ENCODE measurements at regions not wholly inside any gene's neighbourhood (a gene's known extent, or its start where the extent isn't known, plus 50 kb on each side); places are given as distances from the start of the nearest gene placed in this dataset.

- Histone ChIP-seq H4K20me1 (replicated peaks in 1 of 2; ENCODE audit: control insufficient read depth in 1 of 2, insufficient read depth in 2 of 2, low read length in 2 of 2) (no peaks in the 10 kb centered on the region), H3K4ac (replicated peaks; ENCODE audit: insufficient read length, low read depth, low read length) (no peak overlapping the region), H2AFZ (ENCODE audit: low read length) (no peak overlapping the region; the same call in 1 of the 2 replicates), H3K9me3 (ENCODE audit: insufficient read depth in 2 of 2, low read depth in 1 of 2, low read length in 1 of 2) (0 out of 4 replicates have a peak, but pooled peaks cover 2% of the 10 kb centered on the region in 2 experiments), H3K79me1 (ENCODE audit: low read depth, low read length) (no peaks in the 10 kb centered on the region), H3K79me2 (ENCODE audit: control insufficient read depth in 1 of 2, insufficient read depth in 2 of 2, low read length in 2 of 2) (no peaks in the 10 kb centered on the region), H4K8ac (ENCODE audit: extremely low read depth, insufficient read depth, low read length) (no peak overlapping the region), H3K4me3 (ENCODE audit: extremely low read depth in 1 of 4, insufficient read depth in 2 of 4, low read depth in 3 of 4, low read length in 4 of 4) (no peak overlapping the region), H2BK15ac (ENCODE audit: low read length) (no peak overlapping the region), H4K5ac (ENCODE audit: insufficient read length, low read depth, low read length) (no peak overlapping the region), H2BK20ac (ENCODE audit: low read length) (no peak overlapping the region), H3K36me3 (ENCODE audit: control insufficient read depth in 2 of 4, insufficient read depth in 4 of 4, low read length in 3 of 4) (no peaks in the 10 kb centered on the region), H4K91ac (replicated peaks; ENCODE audit: insufficient read length, low read length) (no peak overlapping the region), H2BK5ac (ENCODE audit: low read depth, low read length) (no peak overlapping the region), H3K56ac (replicated peaks; ENCODE audit: insufficient read length, low read depth, low read length) (no peak overlapping the region), H3K23me2 (ENCODE audit: low read depth, low read length) (no peaks in the 10 kb centered on the region), H3K27ac (ENCODE audit: low read depth, low read length) (no peak overlapping the region), H2BK12ac (ENCODE audit: low read depth, low read length) (no peak overlapping the region), H3K9ac (replicated peaks in 1 of 4; ENCODE audit: extremely low read depth in 1 of 4, low read depth in 3 of 4, low read length in 3 of 4) (no peak overlapping the region), H2BK120ac (replicated peaks; ENCODE audit: low read depth, low read length) (no peak overlapping the region), H3K4me2 (ENCODE audit: insufficient read depth in 1 of 2, low read depth in 2 of 2, low read length in 2 of 2) (no peak overlapping the region), H3K18ac (ENCODE audit: extremely low read depth, low read length) (no peak overlapping the region), H3K4me1 (replicated peaks in 1 of 4; ENCODE audit: control insufficient read depth in 3 of 4, insufficient read depth in 4 of 4, low read length in 3 of 4) (peaks cover 0 to 7% (median 4%) of the 10 kb centered on the region in 4 experiments; a peak in 5 of 7 replicates), H2AK5ac (ENCODE audit: low read depth, low read length) (no peak overlapping the region), H3K27me3 (replicated peaks in 1 of 4; ENCODE audit: control insufficient read depth in 3 of 4, extremely low read depth in 1 of 4, insufficient read depth in 3 of 4, low read length in 3 of 4) (no peaks in the 10 kb centered on the region; a peak in 1 of 7 replicates), H3K14ac (ENCODE audit: insufficient read length) (no peak overlapping the region), H3K23ac (ENCODE audit: insufficient read length) (no peak overlapping the region)
- ChIA-PET CTCF (ENCODE audit: partially characterized antibody) (interaction anchor here (5.0 kb wide), 1 partner anchor 17 kb away, joined by 27 read pairs; no protein-coding TSS in a partner anchor), POLR2A (ENCODE audit: partially characterized antibody) (interaction anchor here (0.6 kb wide), 1 partner anchor 12 kb away, joined by 3 read pairs; no protein-coding TSS in a partner anchor)
- FAIRE-seq (no peak), DNase-seq (ENCODE audit: low read depth in 1 of 2, low spot score in 2 of 2) (no peak)
- WGBS, 2 experiments (ENCODE audit: extremely low coverage in 1 of 2, insufficient coverage in 1 of 2, insufficient read length in 1 of 2, insufficient replicate concordance in 2 of 2, low coverage in 1 of 2, low lambda C conversion rate in 2 of 2, missing lambda C conversion rate in 1 of 2), result 88% methylated on average over 4 of the region's 4 CpGs; no CpG with 5 or more reads in 1 of the 2 experiments
- TF ChIP-seq TCF12 (IDR thresholded peaks at IDR 0.05; ENCODE audit: low read depth, low read length) (no peak), RFX5 (IDR thresholded peaks at IDR 0.05; ENCODE audit: borderline replicate concordance, low read depth, low read length) (no peak), SIX5 (IDR thresholded peaks at IDR 0.05; ENCODE audit: low read depth, low read length) (no peak), KDM5A (IDR thresholded peaks at IDR 0.05; ENCODE audit: low read length) (no peak), KDM1A (IDR thresholded peaks at IDR 0.05; ENCODE audit: borderline replicate concordance, low read length) (no peak), CREB1 (IDR thresholded peaks at IDR 0.05) (no peak), SP1 (IDR thresholded peaks at IDR 0.05; ENCODE audit: low read depth, low read length) (no peak), YY1 (IDR thresholded peaks at IDR 0.05; ENCODE audit: low read depth, low read length) (no peak), MAFK (IDR thresholded peaks at IDR 0.05; ENCODE audit: low read depth, low read length) (no peak), CHD1 (IDR thresholded peaks at IDR 0.05; ENCODE audit: low read depth, low read length) (no peak), TAF7 (optimal IDR thresholded peaks at IDR 0.05; ENCODE audit: borderline replicate concordance, low read depth, low read length) (no peak), NANOG (IDR thresholded peaks at IDR 0.05; ENCODE audit: insufficient read depth, low read depth, low read length, poor library complexity, severe bottlenecking) (no peak), EGR1 (IDR thresholded peaks at IDR 0.05; ENCODE audit: borderline replicate concordance, low read depth, low read length) (no peak), EZH2 (IDR thresholded peaks at IDR 0.05; ENCODE audit: low read depth, low read length, severe bottlenecking) (no peak), TAF1 (IDR thresholded peaks at IDR 0.05; ENCODE audit: low read depth, low read length) (no peak)
Observed at GRCh38 chr2:5933669-5934068, 241.5 kb downstream of the SOX11 start.

Data from H1 (cell line).